CD4-positive, alpha-beta T cell (primary cell): ENCODE measurements at regions not wholly inside any gene's neighbourhood (a gene's known extent, or its start where the extent isn't known, plus 50 kb on each side); places are given as distances from the start of the nearest gene placed in this dataset.

ENCODE experiments used
- ATAC-seq: fragments of 200-7000 bp; cut with Tn5 transposase; one replicate; pipeline ENCODE4 v1.10.0; 2022; ENCODE audit warnings: mild to moderate bottlenecking; ENCODE audit not compliant: poor library complexity
- CTCF ChIA-PET: fragments of 350-600 bp; sonication (Branson Sonifier 250); formaldehyde crosslinking; loops from one replicate; lab custom pipeline; 2021; ENCODE audit warnings: antibody characterized with exemption, inconsistent platforms; lab: Charles Lee
- POLR2A ChIA-PET: fragments of 350-600 bp; sonication (Branson Sonifier 250); formaldehyde crosslinking; loops from one replicate; lab custom pipeline; 2021; ENCODE audit warnings: antibody characterized with exemption, inconsistent platforms; lab: Charles Lee
- DNase-seq, 14 experiments: peaks; one replicate each; pipeline ENCODE4 v3.0.0-alpha.2; 2013 to 2020; ENCODE audit warnings: mixed read lengths in 2 of 14
- H3K27ac ChIP-seq, 2 donors: one replicate each; pipeline versions ENCODE4 v1.5.1 to v1.7.0; 2013; ENCODE audit warnings: low read length in 2 of 2, low read depth in 1 of 2, mild to moderate bottlenecking in 1 of 2
- H3K27me3 ChIP-seq, 2 experiments: 1 replicate in 1 of 2; 2 replicates in 1 of 2; pipeline versions ENCODE4 v1.6.1 to v1.7.0; 2013; ENCODE audit warnings: low read length in 2 of 2, control low read depth in 1 of 2, mild to moderate bottlenecking in 1 of 2, moderate library complexity in 1 of 2; ENCODE audit not compliant: insufficient read depth in 2 of 2, control insufficient read depth in 1 of 2
- H3K36me3 ChIP-seq: one replicate; pipeline ENCODE4 v1.6.1; 2013; ENCODE audit warnings: low read length, control low read depth; ENCODE audit not compliant: insufficient read depth
- H3K4me1 ChIP-seq: one replicate; pipeline ENCODE4 v1.6.1; 2013; ENCODE audit warnings: low read length, control low read depth; ENCODE audit not compliant: insufficient read depth
- H3K4me3 ChIP-seq: one replicate; pipeline ENCODE4 v1.5.1; 2013; ENCODE audit warnings: mild to moderate bottlenecking, low read length, moderate library complexity
- H3K9me3 ChIP-seq, 2 experiments: 1 replicate in 1 of 2; 2 replicates in 1 of 2; pipeline versions ENCODE4 v1.6.1 to v1.7.0; 2013; ENCODE audit warnings: low read length in 2 of 2, mild to moderate bottlenecking in 2 of 2, control low read depth in 1 of 2, moderate library complexity in 1 of 2; ENCODE audit not compliant: control insufficient read depth in 1 of 2, insufficient read depth in 1 of 2
- H3K27ac Mint-ChIP-seq: one replicate; pipeline ENCODE4 v1.8.0; 2020; ENCODE audit warnings: mixed read lengths
- H3K27me3 Mint-ChIP-seq: one replicate; pipeline ENCODE4 v1.8.0; 2021; ENCODE audit warnings: mixed read lengths
- H3K36me3 Mint-ChIP-seq: one replicate; pipeline ENCODE4 v1.8.0; 2021; ENCODE audit warnings: low read depth, mixed read lengths
- H3K4me1 Mint-ChIP-seq: one replicate; pipeline ENCODE4 v1.8.0; 2021; ENCODE audit warnings: low read depth, mixed read lengths
- H3K4me3 Mint-ChIP-seq: one replicate; pipeline ENCODE4 v1.8.0; 2020; ENCODE audit warnings: mild to moderate bottlenecking, mixed read lengths
- H3K9me3 Mint-ChIP-seq: one replicate; pipeline ENCODE4 v1.8.0; 2020; ENCODE audit warnings: mixed read lengths
- CTCF ChIP-seq: fragments of 200-600 bp; IDR thresholded peaks from one replicate; pipeline ENCODE4 v1.8.0; 2022; ENCODE audit warnings: antibody characterized with exemption, mild to moderate bottlenecking
- intact Hi-C, 2 experiments: fragments of 100-400 bp; cut with DNase I in 1 of 2; cut with micrococcal nuclease in 1 of 2; formaldehyde crosslinking; loops; one replicate each; pipeline versions ENCODE4 v1.15.1 to v1.9.0; 2023 to 2025; cut with DNase I, micrococcal nuclease

GRCh38 chr16:79301051-79301450 is 299.5 kb downstream of the MAF start:
- ATAC-seq: no peak
- CTCF ChIA-PET: no interaction called here
- H3K27ac ChIP-seq: no peak overlapping the region

GRCh38 chr16:79298894-79299799 is 301.4 kb downstream of the MAF start:
- H3K4me1 Mint-ChIP-seq: peaks cover 17% of the 10 kb centered on the region
- H3K9me3 Mint-ChIP-seq: no peaks in the 10 kb centered on the region
- H3K27me3 Mint-ChIP-seq: no peaks in the 10 kb centered on the region
- Histone ChIP-seq H3K27ac (no peak overlapping the region), H3K27me3 (no peaks in the 10 kb centered on the region), H3K4me1 (peaks cover 13% of the 10 kb centered on the region), H3K36me3 (no peaks in the 10 kb centered on the region), H3K9me3 (no peaks in the 10 kb centered on the region), H3K4me3 (no peak overlapping the region)
- ATAC-seq: no peak
- CTCF ChIA-PET: no interaction called here
- POLR2A ChIA-PET: no interaction called here
- H3K27ac Mint-ChIP-seq: no peak overlapping the region
- no peaks in the 10 kb centered on the region for H3K36me3 Mint-ChIP-seq
- H3K4me3 Mint-ChIP-seq: no peak overlapping the region
- intact Hi-C loops: no loop called here
- DNase-seq: no peak
- no peak for TF ChIP-seq CTCF

More at GRCh38 chr16:79301051-79301450, 299.5 kb downstream of the MAF start:
- intact Hi-C loops: no loop called here
- Mint-ChIP-seq H3K36me3 (no peaks in the 10 kb centered on the region), H3K4me1 (peaks cover 14% of the 10 kb centered on the region), H3K27me3 (no peaks in the 10 kb centered on the region), H3K9me3 (no peaks in the 10 kb centered on the region), H3K4me3 (no peak overlapping the region), H3K27ac (no peak overlapping the region)
- POLR2A ChIA-PET: no interaction called here
- TF ChIP-seq CTCF: no peak
- no peaks in the 10 kb centered on the region for H3K36me3 ChIP-seq
- peaks cover 7% of the 10 kb centered on the region for H3K4me1 ChIP-seq
- H3K27me3 ChIP-seq: no peaks in the 10 kb centered on the region
- H3K9me3 ChIP-seq: no peaks in the 10 kb centered on the region
- no peak overlapping the region for H3K4me3 ChIP-seq
- DNase-seq: no peak

GRCh38 chr16:79298476-79298875 is 302.1 kb downstream of the MAF start:
- Histone ChIP-seq H3K27me3 (no peaks in the 10 kb centered on the region), H3K4me3 (no peak overlapping the region), H3K36me3 (no peaks in the 10 kb centered on the region), H3K27ac (no peak overlapping the region), H3K9me3 (no peaks in the 10 kb centered on the region), H3K4me1 (peaks cover 13% of the 10 kb centered on the region)
- no peak for ATAC-seq
- POLR2A ChIA-PET: no interaction called here
- DNase-seq: no peak
- Mint-ChIP-seq H3K36me3 (no peaks in the 10 kb centered on the region), H3K4me3 (no peak overlapping the region), H3K9me3 (no peaks in the 10 kb centered on the region), H3K27ac (no peak overlapping the region), H3K27me3 (no peaks in the 10 kb centered on the region), H3K4me1 (peaks cover 17% of the 10 kb centered on the region)
- CTCF ChIA-PET: no interaction called here
- no peak for TF ChIP-seq CTCF
- intact Hi-C loops: no loop called here
